HCT116 (cell line): ENCODE measurements at regions not wholly inside any gene's neighbourhood (a gene's known extent, or its start where the extent isn't known, plus 50 kb on each side); places are given as distances from the start of the nearest gene placed in this dataset.
A peak's percentile ranks its signal among the peaks of the same experiment; 100 is the strongest.

Experiments used
- ATAC-seq: fragments of 200-7000 bp; cut with Tn5 transposase; 2 replicates; pipeline ENCODE4 v1.9.1; 2020; ENCODE audit warnings: mild to moderate bottlenecking, moderate library complexity
- BruUV-seq: library from RNA; stranded (reverse); fragments of 400-500 nt; replicated peaks from 2 replicates; lab custom pipeline; 2021; lab: Mats Ljungman, UMichigan
- CTCF ChIA-PET: fragments of 300-600 bp; sonication (Branson Sonifier 250); formaldehyde crosslinking; loops from one replicate; lab custom pipeline; 2021; ENCODE audit warnings: antibody characterized with exemption; lab: Charles Lee
- POLR2A ChIA-PET: fragments of 300-600, 350-600 bp; sonication (Branson Sonifier 250); formaldehyde crosslinking; loops from one replicate; lab custom pipeline; 2021; ENCODE audit warnings: antibody characterized with exemption; lab: Charles Lee
- RAD21 ChIA-PET, 2 experiments: fragments of 300-600 bp; sonication (Branson Sonifier 250); formaldehyde crosslinking; loops; one replicate each; lab custom pipeline; 2023; ENCODE audit warnings: low total read pairs in 2 of 2; ENCODE audit not compliant: uncharacterized antibody in 2 of 2, unreplicated experiment in 2 of 2, low non-redundant PET in 1 of 2; lab: Charles Lee
- DNase-seq: peaks from one replicate; pipeline ENCODE4 v3.0.0-alpha.2; 2010; ENCODE audit warnings: low read depth, low spot score
- H2AFZ ChIP-seq: fragments of 200-600 bp; shearing (Covaris generic), sonication (generic); 2 replicates; pipeline ENCODE4 v1.6.1; 2017; ENCODE audit warnings: low read depth, mixed run types, mixed read lengths, antibody characterized with exemption, low read length; ENCODE audit not compliant: poor library complexity, severe bottlenecking
- H3K27ac ChIP-seq: 2 replicates; pipeline ENCODE4 v1.5.1; 2012; ENCODE audit warnings: low read depth, low read length
- H3K27me3 ChIP-seq: fragments of 200-600 bp; sonication (generic); 2 replicates; pipeline ENCODE4 v1.6.1; 2016; ENCODE audit warnings: mixed run types, low read length, mixed read lengths; ENCODE audit not compliant: insufficient read depth
- H3K36me3 ChIP-seq, 2 experiments: fragments of 200-500 bp in 1 of 2; fragments of 200-600 bp in 1 of 2; sonication (Bioruptor generic) in 1 of 2; sonication (generic) in 1 of 2; 2 replicates each; pipeline versions ENCODE4 v1.5.1 to v1.6.1; 2014 to 2016; ENCODE audit warnings: low read length in 2 of 2, inconsistent platforms in 1 of 2, mixed read lengths in 1 of 2, mixed run types in 1 of 2; ENCODE audit not compliant: insufficient read depth in 2 of 2, control insufficient read depth in 1 of 2
- H3K4me1 ChIP-seq, 2 experiments: fragments of 200-600 bp in 1 of 2; sonication (generic) in 1 of 2; 2 replicates each; pipeline versions ENCODE4 v1.5.1 to v1.6.1; 2012 to 2017; ENCODE audit warnings: low read length in 2 of 2, inconsistent platforms in 1 of 2, mild to moderate bottlenecking in 1 of 2, mixed read lengths in 1 of 2, mixed run types in 1 of 2, moderate library complexity in 1 of 2; ENCODE audit not compliant: insufficient read depth in 2 of 2, control insufficient read depth in 1 of 2
- H3K4me2 ChIP-seq: fragments of 200-600 bp; sonication (generic); 2 replicates; pipeline ENCODE4 v1.6.1; 2017; ENCODE audit warnings: mixed run types, low read length, mixed read lengths
- H3K4me3 ChIP-seq, 2 experiments: fragments of 200-600 bp in 1 of 2; sonication (generic) in 1 of 2; replicated peaks in 1 of 2; 2 replicates each; pipeline ENCODE4 v1.5.1; 2011 to 2016; ENCODE audit warnings: low read length in 2 of 2, control low read depth in 1 of 2, low read depth in 1 of 2, mild to moderate bottlenecking in 1 of 2, mixed read lengths in 1 of 2, mixed run types in 1 of 2
- H3K79me2 ChIP-seq: fragments of 200-600 bp; sonication (generic); 2 replicates; pipeline ENCODE4 v1.6.1; 2017; ENCODE audit warnings: mild to moderate bottlenecking, mixed run types, low read length, moderate library complexity, mixed read lengths; ENCODE audit not compliant: insufficient read depth
- H3K9ac ChIP-seq: fragments of 200-600 bp; sonication (generic); 2 replicates; pipeline ENCODE4 v1.6.1; 2016; ENCODE audit warnings: low read length, mixed read lengths
- H3K9me2 ChIP-seq: fragments of 200-600 bp; sonication (generic), shearing (Covaris generic); 2 replicates; pipeline ENCODE4 v1.6.1; 2017; ENCODE audit warnings: mixed run types, mild to moderate bottlenecking, moderate library complexity; ENCODE audit not compliant: insufficient read depth
- H3K9me3 ChIP-seq, 2 experiments: fragments of 200-500 bp in 1 of 2; fragments of 200-600 bp in 1 of 2; sonication (Bioruptor generic) in 1 of 2; sonication (generic) in 1 of 2; 2 replicates each; pipeline ENCODE4 v1.6.1; 2014 to 2017; ENCODE audit warnings: low read length in 2 of 2, mixed read lengths in 2 of 2, inconsistent platforms in 1 of 2, low read depth in 1 of 2, mild to moderate bottlenecking in 1 of 2, mixed run types in 1 of 2, moderate library complexity in 1 of 2; ENCODE audit not compliant: control insufficient read depth in 1 of 2, insufficient read depth in 1 of 2
- H4K20me1 ChIP-seq: fragments of 200-600 bp; sonication (generic), shearing (Covaris generic); 2 replicates; pipeline ENCODE4 v1.6.1; 2017; ENCODE audit warnings: mixed run types, mild to moderate bottlenecking, moderate library complexity; ENCODE audit not compliant: insufficient read depth
- EZH2phosphoT487 ChIP-seq: fragments of 200-600 bp; IDR thresholded peaks from 2 replicates; pipeline ENCODE4 v1.6.1; 2018; ENCODE audit warnings: antibody characterized with exemption, borderline replicate concordance
- POLR2AphosphoS5 ChIP-seq: IDR thresholded peaks from 2 replicates; pipeline ENCODE4 v1.6.1; 2011; ENCODE audit warnings: mild to moderate bottlenecking, low read depth, low read length, moderate library complexity
- SP1 ChIP-seq: IDR thresholded peaks from 2 replicates; pipeline ENCODE4 v1.6.1; 2012; ENCODE audit warnings: low read depth
- TCF7L2 ChIP-seq: IDR thresholded peaks from 2 replicates; pipeline ENCODE4 v1.7.0; 2011; ENCODE audit warnings: borderline replicate concordance, inconsistent platforms; ENCODE audit not compliant: insufficient read depth, insufficient read length; ENCODE audit errors: extremely low read depth
- YY1 ChIP-seq: IDR thresholded peaks from 2 replicates; pipeline ENCODE4 v1.6.1; 2011; ENCODE audit warnings: low read length, low read depth, moderate library complexity, mild to moderate bottlenecking; ENCODE audit not compliant: insufficient replicate concordance; ENCODE audit errors: extremely low read depth
- ZNF274 ChIP-seq: fragments of 200-500 bp; sonication (Bioruptor generic); IDR thresholded peaks from 2 replicates; pipeline ENCODE4 v1.6.1; 2014; ENCODE audit warnings: mild to moderate bottlenecking, low read depth, low read length, inconsistent platforms
- intact Hi-C: fragments of 100-400 bp; cut with micrococcal nuclease; formaldehyde crosslinking; loops from 2 replicates; pipeline ENCODE4 v1.10.0; 2022
- TF ChIP-seq, protein P1 (sequence below): IDR thresholded peaks from 2 replicates; pipeline ENCODE4 v1.6.1; 2011; ENCODE audit warnings: mild to moderate bottlenecking, low read length, moderate library complexity; ENCODE audit not compliant: insufficient replicate concordance; ENCODE audit errors: extremely low read depth

DNA sequence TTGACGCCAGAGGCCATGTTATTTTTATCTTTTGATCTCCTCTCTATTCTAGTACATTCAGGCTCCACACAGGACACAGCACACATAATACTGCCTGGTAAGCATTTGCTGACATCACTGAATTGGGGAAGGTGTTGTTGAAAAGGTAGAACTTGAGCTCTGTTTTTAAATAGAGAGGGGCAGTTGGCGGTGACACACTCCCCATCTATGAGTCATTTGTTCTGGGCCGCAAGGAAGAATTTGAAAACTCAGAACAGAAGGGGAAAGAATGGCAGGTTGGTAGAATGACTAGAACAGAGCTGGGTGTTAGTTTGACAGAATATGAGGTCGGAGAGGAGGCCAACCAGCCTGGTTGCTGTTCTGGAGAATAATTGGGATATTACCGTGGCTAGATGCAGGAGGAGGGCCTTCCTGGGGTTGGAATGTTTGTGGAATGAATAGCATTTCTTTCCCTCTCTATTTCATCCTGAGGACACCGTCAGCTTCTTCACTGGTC, 52.1 kb upstream of the ERRFI1 start:
- H3K9ac ChIP-seq = peak overlapping the region; percentile 66

More for the DNA sequence above, 52.1 kb upstream of the ERRFI1 start:
- Histone ChIP-seq H4K20me1 (no peaks in the 10 kb centered on the region), H3K36me3 (no peaks in the 10 kb centered on the region), H3K9me3 (no peaks in the 10 kb centered on the region), H3K79me2 (no peaks in the 10 kb centered on the region), H3K9me2 (no peaks in the 10 kb centered on the region), H3K4me1 (peaks cover 89 to 99% of the 10 kb centered on the region in 2 experiments), H3K4me2 (peak overlapping the region; percentile 79), H3K27me3 (no peaks in the 10 kb centered on the region), H3K4me3 (peak overlapping the region; percentile 33 to 48), H2AFZ (no peak overlapping the region), H3K27ac (peak overlapping the region; percentile 92)
- intact Hi-C loops = loop anchor here (5.0 kb wide), 1 partner anchor 51 kb away; the partner anchor contains the start of gene ERRFI1
- no TSS peak for BruUV-seq
- POLR2A ChIA-PET = interaction anchor here (0.6 to 7.2 kb wide), 46 partner anchors 6 to 236 kb away, joined by 3 to 80 read pairs (median 8); partner anchors contain the start of gene ERRFI1
- CTCF ChIA-PET = interaction anchor here (0.9 to 2.5 kb wide), 4 partner anchors 19 to 927 kb away, joined by 3 to 7 read pairs (median 4); no protein-coding TSS in a partner anchor
- RAD21 ChIA-PET = interaction anchor here (0.7 to 1.9 kb wide), 6 partner anchors 18 to 119 kb away, joined by 3 to 5 read pairs (median 5); no protein-coding TSS in a partner anchor
- TF ChIP-seq YY1 (peak; percentile 52), TCF7L2 (peak; percentile 35), POLR2AphosphoS5 (peak; percentile 52), SP1 (no peak), ZNF274 (no peak), EZH2phosphoT487 (no peak)
- TF ChIP-seq, protein P1, sequence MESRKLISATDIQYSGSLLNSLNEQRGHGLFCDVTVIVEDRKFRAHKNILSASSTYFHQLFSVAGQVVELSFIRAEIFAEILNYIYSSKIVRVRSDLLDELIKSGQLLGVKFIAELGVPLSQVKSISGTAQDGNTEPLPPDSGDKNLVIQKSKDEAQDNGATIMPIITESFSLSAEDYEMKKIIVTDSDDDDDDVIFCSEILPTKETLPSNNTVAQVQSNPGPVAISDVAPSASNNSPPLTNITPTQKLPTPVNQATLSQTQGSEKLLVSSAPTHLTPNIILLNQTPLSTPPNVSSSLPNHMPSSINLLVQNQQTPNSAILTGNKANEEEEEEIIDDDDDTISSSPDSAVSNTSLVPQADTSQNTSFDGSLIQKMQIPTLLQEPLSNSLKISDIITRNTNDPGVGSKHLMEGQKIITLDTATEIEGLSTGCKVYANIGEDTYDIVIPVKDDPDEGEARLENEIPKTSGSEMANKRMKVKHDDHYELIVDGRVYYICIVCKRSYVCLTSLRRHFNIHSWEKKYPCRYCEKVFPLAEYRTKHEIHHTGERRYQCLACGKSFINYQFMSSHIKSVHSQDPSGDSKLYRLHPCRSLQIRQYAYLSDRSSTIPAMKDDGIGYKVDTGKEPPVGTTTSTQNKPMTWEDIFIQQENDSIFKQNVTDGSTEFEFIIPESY = peak; percentile 34
- ATAC-seq = peak; percentile 41
- peak; percentile 84 for DNase-seq
